Common myeloid progenitor, CD34-positive (primary cell): ENCODE measurements at regions not wholly inside any gene's neighbourhood (a gene's known extent, or its start where the extent isn't known, plus 50 kb on each side); places are given as distances from the start of the nearest gene placed in this dataset.

ENCODE experiments used
- CTCF ChIA-PET: fragments of 350-600 bp; sonication (Branson Sonifier 250); formaldehyde crosslinking; loops from one replicate; lab custom pipeline; 2021; ENCODE audit warnings: antibody characterized with exemption; lab: Charles Lee
- POLR2A ChIA-PET: fragments of 350-600 bp; sonication (Branson Sonifier 250); formaldehyde crosslinking; loops from one replicate; lab custom pipeline; 2021; ENCODE audit warnings: antibody characterized with exemption; lab: Charles Lee
- DNase-seq, 3 donors: peaks; one replicate each; pipeline versions ENCODE4 v3.0.0 to v3.0.0-alpha.2; 2013
- H3K27ac ChIP-seq, 2 experiments: 1 replicate in 1 of 2; 2 replicates in 1 of 2; pipeline ENCODE4 v1.7.0; 2013; ENCODE audit warnings: inconsistent platforms in 2 of 2, low read length in 2 of 2, mild to moderate bottlenecking in 2 of 2, low read depth in 1 of 2, moderate library complexity in 1 of 2; ENCODE audit not compliant: severe bottlenecking in 2 of 2, insufficient read depth in 1 of 2, poor library complexity in 1 of 2
- H3K27me3 ChIP-seq, 5 experiments: replicated peaks in 2 of 5; 1 replicate in 3 of 5; 2 replicates in 2 of 5; pipeline versions ENCODE4 v1.6.1 to v1.7.0; 2013; ENCODE audit warnings: low read length in 4 of 5, mild to moderate bottlenecking in 2 of 5, moderate library complexity in 2 of 5, inconsistent platforms in 1 of 5; ENCODE audit not compliant: insufficient read depth in 5 of 5, control insufficient read depth in 4 of 5
- H3K36me3 ChIP-seq, 4 experiments: 1 replicate in 2 of 4; 2 replicates in 2 of 4; pipeline versions ENCODE4 v1.6.1 to v1.7.0; 2013; ENCODE audit warnings: low read length in 3 of 4, control low read depth in 1 of 4, mild to moderate bottlenecking in 1 of 4; ENCODE audit not compliant: control insufficient read depth in 4 of 4, insufficient read depth in 4 of 4
- H3K4me1 ChIP-seq, 4 experiments: 1 replicate in 3 of 4; 2 replicates in 1 of 4; pipeline versions ENCODE4 v1.6.1 to v1.7.1; 2013; ENCODE audit warnings: low read length in 3 of 4, mild to moderate bottlenecking in 3 of 4, control low read depth in 1 of 4, inconsistent platforms in 1 of 4, moderate library complexity in 1 of 4; ENCODE audit not compliant: control insufficient read depth in 4 of 4, insufficient read depth in 4 of 4; ENCODE audit errors: control extremely low read depth in 1 of 4
- H3K4me3 ChIP-seq, 7 experiments: 1 replicate in 4 of 7; 2 replicates in 3 of 7; pipeline versions ENCODE4 v1.5.1 to v1.7.0; 2013; ENCODE audit warnings: mild to moderate bottlenecking in 7 of 7, low read length in 6 of 7, moderate library complexity in 6 of 7, inconsistent platforms in 2 of 7, low read depth in 2 of 7, control low read depth in 1 of 7; ENCODE audit not compliant: insufficient read depth in 4 of 7, control insufficient read depth in 1 of 7; ENCODE audit errors: extremely low read depth in 1 of 7
- H3K9me3 ChIP-seq, 5 experiments: 1 replicate in 4 of 5; 2 replicates in 1 of 5; pipeline versions ENCODE4 v1.6.1 to v1.7.1; 2013; ENCODE audit warnings: low read length in 4 of 5, mild to moderate bottlenecking in 2 of 5, inconsistent platforms in 1 of 5, low read depth in 1 of 5, moderate library complexity in 1 of 5; ENCODE audit not compliant: control insufficient read depth in 4 of 5, insufficient read depth in 2 of 5; ENCODE audit errors: control extremely low read depth in 1 of 5
- WGBS: methylation state at CpG from one replicate; pipeline ENCODE4 v1.1.5; 2013; ENCODE audit not compliant: insufficient coverage; 5-methylcytosine and 5-hydroxymethylcytosine counted together

GRCh38 chr2:100670232-100670631, 107.4 kb downstream of the PDCL3 start:
- ChIA-PET CTCF (no interaction called here), POLR2A (no interaction called here)
- Histone ChIP-seq H3K4me1 (no peaks in the 10 kb centered on the region), H3K4me3 (no peak overlapping the region), H3K27me3 (peaks cover 0 to 3% (median 0%) of the 10 kb centered on the region in 5 experiments), H3K36me3 (no peaks in the 10 kb centered on the region), H3K9me3 (no peaks in the 10 kb centered on the region), H3K27ac (no peak overlapping the region)
- DNase-seq = no peak
- WGBS = 97% methylated on average over 4 of the region's 5 CpGs

DNA sequence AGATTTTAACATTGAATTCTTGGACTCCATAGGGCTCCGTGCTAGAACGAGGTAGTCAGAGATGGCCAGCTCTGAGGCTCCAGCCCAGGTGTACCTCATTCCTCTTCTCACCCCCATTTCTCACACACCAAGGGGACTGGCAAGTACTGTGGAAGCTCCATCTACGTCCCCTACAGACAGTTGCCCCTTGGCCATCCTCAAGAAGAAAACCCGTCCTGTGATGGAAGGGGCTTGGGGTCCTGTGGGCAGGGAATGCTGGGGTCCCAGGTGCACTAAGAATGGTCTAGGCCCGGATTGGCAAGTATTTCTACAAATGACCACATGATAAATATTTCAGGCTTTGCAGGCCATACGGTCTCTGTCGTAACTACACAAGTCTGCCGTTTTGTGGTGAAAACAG, 110.3 kb downstream of the PDCL3 start:
- Histone ChIP-seq H3K9me3 (no peaks in the 10 kb centered on the region), H3K27ac (no peak overlapping the region), H3K36me3 (no peaks in the 10 kb centered on the region), H3K4me1 (no peaks in the 10 kb centered on the region), H3K4me3 (no peak overlapping the region), H3K27me3 (peaks cover 0 to 3% (median 0%) of the 10 kb centered on the region in 5 experiments)
- ChIA-PET CTCF (no interaction called here), POLR2A (no interaction called here)
- no peak for DNase-seq
- WGBS = 100% methylated on average over 6 of the region's 8 CpGs

DNA sequence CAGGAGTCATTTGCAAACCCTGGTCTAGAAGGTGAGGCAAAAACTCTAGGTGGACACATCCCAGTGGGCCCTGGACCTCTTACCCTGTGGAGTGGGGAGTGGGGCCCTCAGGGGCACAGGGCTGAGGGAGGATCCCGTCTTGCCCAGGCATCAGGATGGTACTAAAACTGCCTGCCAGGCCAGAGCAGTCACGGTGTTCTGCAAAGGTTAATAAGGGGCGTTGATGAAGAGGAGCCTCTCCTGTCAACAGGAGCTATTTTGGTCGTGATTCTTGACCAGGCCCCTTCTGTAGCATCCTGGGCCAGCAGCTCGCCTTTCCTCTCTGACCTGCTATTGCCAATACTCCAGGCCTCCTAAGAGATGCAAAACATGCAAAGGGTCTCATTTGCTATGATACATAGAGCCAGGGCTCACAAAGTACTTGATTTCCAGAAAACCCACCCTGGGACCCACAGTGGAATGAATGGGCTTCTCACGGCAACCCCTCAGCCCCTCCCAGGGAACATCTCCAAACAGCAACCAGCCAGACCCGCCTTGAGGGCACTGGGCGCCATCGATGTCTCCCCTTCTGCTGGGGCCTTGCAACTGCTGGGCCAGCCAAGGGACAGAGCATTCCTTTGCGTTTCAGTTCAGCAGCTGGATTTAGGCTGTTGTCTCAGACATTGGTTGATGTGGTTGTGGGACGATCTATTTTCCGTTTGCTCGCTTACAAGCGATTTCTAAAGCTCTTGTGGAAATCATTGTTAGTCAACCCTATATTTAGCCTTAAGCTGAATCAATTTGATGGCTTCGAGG, 111.1 kb downstream of the PDCL3 start:
- Histone ChIP-seq H3K27me3 (peaks cover 0 to 3% (median 0%) of the 10 kb centered on the region in 5 experiments), H3K36me3 (no peaks in the 10 kb centered on the region), H3K9me3 (no peaks in the 10 kb centered on the region), H3K4me3 (no peak overlapping the region), H3K4me1 (no peaks in the 10 kb centered on the region), H3K27ac (no peak overlapping the region)
- ChIA-PET POLR2A (no interaction called here), CTCF (no interaction called here)
- WGBS = 96% methylated on average over 9 of the region's 15 CpGs
- no peak for DNase-seq

DNA sequence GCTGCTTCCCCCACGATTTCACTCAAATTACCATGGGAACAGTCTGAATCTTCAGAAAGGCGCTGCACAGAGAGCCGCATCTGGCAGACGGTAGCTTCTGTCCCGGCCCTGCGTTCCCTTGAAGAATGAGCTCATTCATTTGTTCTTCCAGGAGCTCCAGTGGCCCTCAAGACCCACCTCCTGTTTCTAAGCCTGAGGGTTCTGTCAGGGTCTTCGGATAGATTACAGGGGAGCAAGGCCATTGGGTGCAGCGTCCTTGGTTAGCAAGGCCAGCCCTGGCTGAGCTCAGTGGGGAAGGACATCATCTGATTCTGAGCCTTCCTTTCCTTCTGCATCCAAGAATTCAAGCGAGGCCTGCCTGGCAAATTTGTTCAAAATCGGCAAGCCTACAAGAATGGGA, 111.9 kb downstream of the PDCL3 start:
- ChIA-PET POLR2A (no interaction called here), CTCF (no interaction called here)
- peaks cover 0 to 3% (median 0%) of the 10 kb centered on the region in 5 experiments for H3K27me3 ChIP-seq
- no peak overlapping the region for H3K4me3 ChIP-seq
- no peak for DNase-seq
- no peaks in the 10 kb centered on the region for H3K9me3 ChIP-seq
- WGBS = 99% methylated on average over 9 of the region's 10 CpGs
- H3K36me3 ChIP-seq = no peaks in the 10 kb centered on the region
- no peaks in the 10 kb centered on the region for H3K4me1 ChIP-seq
- H3K27ac ChIP-seq = no peak overlapping the region

GRCh38 chr2:100675373-100675772, 112.6 kb downstream of the PDCL3 start:
- no peak overlapping the region for H3K4me3 ChIP-seq
- no peak overlapping the region for H3K27ac ChIP-seq
- no peaks in the 10 kb centered on the region for H3K9me3 ChIP-seq
- 96% methylated on average over 5 of the region's 6 CpGs for WGBS
- ChIA-PET CTCF (no interaction called here), POLR2A (no interaction called here)
- H3K4me1 ChIP-seq = no peaks in the 10 kb centered on the region
- H3K27me3 ChIP-seq = peaks cover 0 to 3% (median 0%) of the 10 kb centered on the region in 5 experiments
- no peaks in the 10 kb centered on the region for H3K36me3 ChIP-seq
- no peak for DNase-seq

- Histone ChIP-seq H3K4me3 (no peak overlapping the region), H3K4me1 (no peaks in the 10 kb centered on the region), H3K27ac (no peak overlapping the region), H3K27me3 (peaks cover 0 to 4% (median 0%) of the 10 kb centered on the region in 5 experiments), H3K36me3 (no peaks in the 10 kb centered on the region), H3K9me3 (no peaks in the 10 kb centered on the region)
- ChIA-PET CTCF (no interaction called here), POLR2A (no interaction called here)
- WGBS = 100% methylated on average over 1 of the region's 4 CpGs
- no peak for DNase-seq
Observed at GRCh38 chr2:100675855-100676254, 113.1 kb downstream of the PDCL3 start.

GRCh38 chr2:100676346-100676745, 113.6 kb downstream of the PDCL3 start:
- H3K9me3 ChIP-seq = no peaks in the 10 kb centered on the region
- H3K27ac ChIP-seq = no peak overlapping the region
- no peak overlapping the region for H3K4me3 ChIP-seq
- POLR2A ChIA-PET = no interaction called here
- no peak for DNase-seq
- H3K4me1 ChIP-seq = no peaks in the 10 kb centered on the region
- H3K27me3 ChIP-seq = peaks cover 0 to 4% (median 0%) of the 10 kb centered on the region in 5 experiments
- CTCF ChIA-PET = no interaction called here
- H3K36me3 ChIP-seq = no peaks in the 10 kb centered on the region
- 96% methylated on average over 4 of the region's 4 CpGs for WGBS
